A172 (cell line): ENCODE measurements at regions not wholly inside any gene's neighbourhood (a gene's known extent, or its start where the extent isn't known, plus 50 kb on each side); places are given as distances from the start of the nearest gene placed in this dataset.

ENCODE experiments used
- DNase-seq: peaks from one replicate; pipeline ENCODE4 v3.0.0-alpha.2; 2015; ENCODE audit warnings: low spot score

- no peak for DNase-seq
Measured at GRCh38 chr16:80489173-80489572, 51.6 kb upstream of the DYNLRB2 start.

GRCh38 chr16:80488167-80488566 is 52.6 kb upstream of the DYNLRB2 start:
- DNase-seq: no peak

- no peak for DNase-seq
Measured at GRCh38 chr16:80480664-80481063, 60.1 kb upstream of the DYNLRB2 start.

GRCh38 chr16:80477838-80478237 is 63.0 kb upstream of the DYNLRB2 start:
- no peak for DNase-seq

- DNase-seq: no peak
Measured at GRCh38 chr16:80468029-80468428, 72.8 kb upstream of the DYNLRB2 start.

- DNase-seq: peak; percentile 53
Measured at GRCh38 chr16:80466024-80466987, 74.5 kb upstream of the DYNLRB2 start.

GRCh38 chr16:80463751-80464495 is 76.9 kb upstream of the DYNLRB2 start:
- no peak for DNase-seq

- DNase-seq: no peak
Measured at GRCh38 chr16:80463326-80463725, 77.5 kb upstream of the DYNLRB2 start.

- no peak for DNase-seq
Measured at GRCh38 chr16:80462917-80463316, 77.9 kb upstream of the DYNLRB2 start.

GRCh38 chr16:80460988-80461387 is 79.8 kb upstream of the DYNLRB2 start:
- DNase-seq: no peak

- DNase-seq: no peak
Measured at GRCh38 chr16:80459966-80460365, 80.8 kb upstream of the DYNLRB2 start.

GRCh38 chr16:80459331-80459777 is 81.4 kb upstream of the DYNLRB2 start:
- peak; percentile 8 for DNase-seq

GRCh38 chr16:80457871-80458270 is 82.9 kb upstream of the DYNLRB2 start:
- no peak for DNase-seq

GRCh38 chr16:80454802-80455201 is 86.0 kb upstream of the DYNLRB2 start:
- no peak for DNase-seq

GRCh38 chr16:80449392-80449791 is 91.4 kb upstream of the DYNLRB2 start:
- no peak for DNase-seq

GRCh38 chr16:80447241-80447640 is 93.6 kb upstream of the DYNLRB2 start:
- no peak for DNase-seq

- DNase-seq: no peak
Measured at GRCh38 chr16:80442779-80443178, 98.0 kb upstream of the DYNLRB2 start.

- no peak for DNase-seq
Measured at GRCh38 chr16:80441935-80442334, 98.9 kb upstream of the DYNLRB2 start.

GRCh38 chr16:80440667-80441066 is 100.1 kb upstream of the DYNLRB2 start:
- no peak for DNase-seq

GRCh38 chr16:80437707-80438106 is 103.1 kb upstream of the DYNLRB2 start:
- no peak for DNase-seq

GRCh38 chr16:80436510-80436909 is 104.3 kb upstream of the DYNLRB2 start:
- DNase-seq: no peak

GRCh38 chr16:80433623-80434022 is 107.2 kb upstream of the DYNLRB2 start:
- peak; percentile 26 for DNase-seq

GRCh38 chr16:80427795-80428194 is 113.0 kb upstream of the DYNLRB2 start:
- DNase-seq: no peak
